GM12865 (cell line): ENCODE measurements at regions not wholly inside any gene's neighbourhood (a gene's known extent, or its start where the extent isn't known, plus 50 kb on each side); places are given as distances from the start of the nearest gene placed in this dataset.

ENCODE experiments used
- DNase-seq: peaks from one replicate; pipeline ENCODE4 v3.0.0; 2010; ENCODE audit warnings: low read depth
- H3K4me3 ChIP-seq: 2 replicates; pipeline ENCODE4 v1.5.1; 2011; ENCODE audit warnings: mild to moderate bottlenecking, low read depth, low read length, control low read depth
- TF ChIP-seq, protein P1 (sequence below): IDR thresholded peaks from 2 replicates; pipeline ENCODE4 v1.5.1; 2011; ENCODE audit warnings: low read length, control low read depth, low read depth, inconsistent platforms; ENCODE audit not compliant: insufficient read depth; ENCODE audit errors: missing control alignments

DNA sequence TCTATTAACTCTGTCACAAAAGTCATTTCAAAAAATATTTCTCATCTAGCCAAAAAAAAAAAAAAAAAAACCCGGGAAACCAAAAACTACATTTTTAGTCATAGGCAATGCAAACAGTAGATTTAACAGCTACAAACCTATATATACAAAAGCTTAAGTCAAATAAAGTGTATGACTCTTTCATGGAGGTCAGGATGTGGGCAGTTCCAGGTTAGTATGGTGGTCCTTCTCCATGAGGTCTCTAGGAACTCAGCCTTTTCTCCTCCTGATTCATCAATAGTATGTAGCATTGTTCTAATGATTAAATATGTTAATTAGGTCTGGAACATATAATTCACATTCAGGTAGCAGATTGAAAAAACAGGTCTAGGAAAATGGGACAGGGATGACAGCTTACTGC lies 586.5 kb downstream of the SLC16A7 start:
- TF ChIP-seq, protein P1, sequence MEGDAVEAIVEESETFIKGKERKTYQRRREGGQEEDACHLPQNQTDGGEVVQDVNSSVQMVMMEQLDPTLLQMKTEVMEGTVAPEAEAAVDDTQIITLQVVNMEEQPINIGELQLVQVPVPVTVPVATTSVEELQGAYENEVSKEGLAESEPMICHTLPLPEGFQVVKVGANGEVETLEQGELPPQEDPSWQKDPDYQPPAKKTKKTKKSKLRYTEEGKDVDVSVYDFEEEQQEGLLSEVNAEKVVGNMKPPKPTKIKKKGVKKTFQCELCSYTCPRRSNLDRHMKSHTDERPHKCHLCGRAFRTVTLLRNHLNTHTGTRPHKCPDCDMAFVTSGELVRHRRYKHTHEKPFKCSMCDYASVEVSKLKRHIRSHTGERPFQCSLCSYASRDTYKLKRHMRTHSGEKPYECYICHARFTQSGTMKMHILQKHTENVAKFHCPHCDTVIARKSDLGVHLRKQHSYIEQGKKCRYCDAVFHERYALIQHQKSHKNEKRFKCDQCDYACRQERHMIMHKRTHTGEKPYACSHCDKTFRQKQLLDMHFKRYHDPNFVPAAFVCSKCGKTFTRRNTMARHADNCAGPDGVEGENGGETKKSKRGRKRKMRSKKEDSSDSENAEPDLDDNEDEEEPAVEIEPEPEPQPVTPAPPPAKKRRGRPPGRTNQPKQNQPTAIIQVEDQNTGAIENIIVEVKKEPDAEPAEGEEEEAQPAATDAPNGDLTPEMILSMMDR, result no peak
- DNase-seq, result no peak
- no peak overlapping the region for H3K4me3 ChIP-seq

DNA sequence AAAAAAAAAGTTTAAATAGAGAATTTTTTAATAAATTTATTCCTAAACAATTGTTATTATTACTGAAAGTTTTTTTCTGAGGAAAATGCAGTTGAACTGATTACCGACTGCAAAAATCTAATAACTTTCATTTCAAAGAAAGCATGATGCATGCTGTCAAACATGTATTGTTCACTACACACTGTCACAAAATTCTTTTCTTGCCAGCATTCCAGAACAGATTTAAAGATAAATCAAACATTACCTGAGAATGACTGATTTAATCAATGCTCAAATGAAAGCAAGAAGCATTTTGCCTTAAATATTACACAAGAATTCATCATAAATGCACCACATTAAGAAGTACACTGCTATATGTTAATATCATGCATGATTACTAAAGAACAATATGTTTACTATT lies 588.3 kb downstream of the SLC16A7 start:
- DNase-seq, result no peak
- TF ChIP-seq, protein P1, result no peak
- no peak overlapping the region for H3K4me3 ChIP-seq

DNA sequence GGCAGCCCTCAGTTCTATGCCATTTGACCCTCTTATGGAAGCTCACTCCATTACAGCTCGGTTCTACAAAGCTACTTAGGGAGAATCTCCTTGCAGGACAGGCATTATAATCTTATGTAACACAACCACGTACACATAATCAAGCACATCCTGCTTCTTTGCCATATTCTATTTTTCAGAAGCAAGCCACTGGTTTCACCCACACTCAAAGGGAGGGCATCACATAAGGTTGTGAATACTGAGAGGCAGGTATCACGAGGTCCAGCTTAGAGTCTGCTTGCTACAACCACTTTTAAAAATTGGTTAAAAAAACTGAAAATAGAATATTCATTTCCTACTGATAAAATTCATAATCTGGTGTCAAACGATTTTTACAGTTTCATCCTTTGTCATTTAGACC lies 589.2 kb downstream of the SLC16A7 start:
- no peak for DNase-seq
- H3K4me3 ChIP-seq, result no peak overlapping the region
- TF ChIP-seq, protein P1, result no peak

DNA sequence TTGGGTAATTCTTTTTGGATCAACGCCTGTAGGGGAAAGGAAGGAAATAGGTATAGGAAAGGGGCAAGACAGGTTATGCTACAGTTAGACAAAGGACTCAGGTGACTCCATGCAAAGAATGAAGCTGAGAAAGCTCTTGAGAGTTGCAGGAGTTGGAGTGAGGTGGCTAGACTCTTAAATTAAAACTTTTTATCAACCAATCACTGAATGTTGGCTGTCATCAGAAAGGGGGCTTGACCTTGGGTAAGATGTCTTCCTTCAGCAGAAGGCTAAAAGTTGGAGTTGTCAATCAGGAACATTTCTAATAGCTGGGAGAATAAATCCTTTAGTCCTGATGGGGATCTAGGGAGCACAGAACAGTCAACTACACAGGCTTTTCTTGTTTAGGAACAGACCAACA lies 595.4 kb downstream of the SLC16A7 start:
- TF ChIP-seq, protein P1, result no peak
- no peak for DNase-seq
- no peak overlapping the region for H3K4me3 ChIP-seq

DNA sequence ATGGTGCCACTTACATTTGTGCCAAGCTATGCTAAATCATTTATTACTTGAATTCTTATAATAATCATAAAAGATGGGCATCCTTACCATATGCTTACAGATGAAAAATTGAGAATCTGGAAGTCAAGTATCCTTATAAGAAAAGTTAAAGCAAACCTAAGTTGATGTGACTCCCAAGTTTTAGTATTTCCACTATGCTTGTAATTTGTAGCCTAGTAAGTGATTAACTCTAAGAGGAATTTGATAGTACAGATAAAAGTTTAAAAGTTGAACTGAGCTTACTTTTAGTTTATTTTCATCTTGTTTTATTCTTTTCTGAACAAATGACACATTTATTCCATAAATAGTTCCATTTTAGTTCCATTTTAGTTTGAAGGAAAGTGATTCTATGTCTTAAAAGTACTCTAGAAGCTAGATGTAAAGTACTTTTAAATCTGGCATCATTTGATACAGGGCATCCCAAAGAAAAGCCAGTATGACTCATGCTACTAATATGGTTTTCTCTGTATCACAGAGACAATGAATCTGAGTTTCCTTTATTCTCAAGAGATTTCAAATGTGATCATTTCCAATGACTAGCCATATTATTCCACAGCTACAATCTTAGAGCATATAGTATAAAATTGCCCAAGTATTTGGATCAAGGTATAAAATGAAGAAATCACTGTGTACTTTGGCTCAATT lies 596.0 kb downstream of the SLC16A7 start:
- TF ChIP-seq, protein P1, result no peak
- DNase-seq, result no peak
- H3K4me3 ChIP-seq, result no peak overlapping the region

DNA sequence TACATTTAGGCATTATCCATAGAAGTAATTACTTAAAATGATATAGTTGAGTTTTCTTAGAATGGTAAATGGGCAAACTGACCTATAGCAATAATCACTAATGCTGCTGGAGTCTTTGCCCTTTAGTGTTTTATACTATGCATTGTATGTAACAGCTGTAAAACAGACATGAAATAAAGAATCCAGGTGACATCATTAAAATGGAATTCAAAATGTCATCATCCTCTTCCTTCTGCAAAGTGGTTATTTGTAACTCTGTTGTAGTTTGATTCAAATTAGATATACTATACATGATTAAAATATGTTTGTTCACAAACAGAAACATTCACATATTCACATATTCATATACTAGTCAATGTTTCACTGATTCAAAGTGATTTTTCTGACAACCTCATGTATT lies 598.8 kb downstream of the SLC16A7 start:
- no peak overlapping the region for H3K4me3 ChIP-seq
- no peak for DNase-seq
- TF ChIP-seq, protein P1, result no peak

DNA sequence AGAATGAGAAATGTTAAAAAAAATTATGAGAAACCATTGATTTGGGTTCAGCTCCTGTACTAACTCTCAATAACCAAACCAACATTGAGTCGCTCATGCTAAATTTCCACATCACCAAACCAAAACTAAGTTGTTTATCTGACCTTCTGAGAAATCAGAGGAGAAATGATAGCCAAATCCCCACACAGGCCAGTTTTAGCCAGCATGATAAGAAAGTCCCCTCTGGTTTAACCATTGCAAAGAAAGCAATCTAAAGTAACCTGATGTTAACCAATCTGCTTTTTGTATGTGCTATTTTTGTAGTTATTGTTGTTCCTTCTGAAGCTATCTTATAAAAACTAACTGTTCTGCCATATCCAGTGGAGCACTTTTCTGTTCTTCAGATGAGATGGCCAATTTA lies 599.7 kb downstream of the SLC16A7 start:
- H3K4me3 ChIP-seq, result no peak overlapping the region
- TF ChIP-seq, protein P1, result no peak
- no peak for DNase-seq
